ENCODE measurements at regions not wholly inside any gene's neighbourhood (a gene's known extent, or its start where the extent isn't known, plus 50 kb on each side); places are given as distances from the start of the nearest gene placed in this dataset.
"Not testable (repeated sequence)": the region's sequence is repeated elsewhere in the genome, so short reads cannot be mapped to it uniquely, and the experiment has no call there.

DNA sequence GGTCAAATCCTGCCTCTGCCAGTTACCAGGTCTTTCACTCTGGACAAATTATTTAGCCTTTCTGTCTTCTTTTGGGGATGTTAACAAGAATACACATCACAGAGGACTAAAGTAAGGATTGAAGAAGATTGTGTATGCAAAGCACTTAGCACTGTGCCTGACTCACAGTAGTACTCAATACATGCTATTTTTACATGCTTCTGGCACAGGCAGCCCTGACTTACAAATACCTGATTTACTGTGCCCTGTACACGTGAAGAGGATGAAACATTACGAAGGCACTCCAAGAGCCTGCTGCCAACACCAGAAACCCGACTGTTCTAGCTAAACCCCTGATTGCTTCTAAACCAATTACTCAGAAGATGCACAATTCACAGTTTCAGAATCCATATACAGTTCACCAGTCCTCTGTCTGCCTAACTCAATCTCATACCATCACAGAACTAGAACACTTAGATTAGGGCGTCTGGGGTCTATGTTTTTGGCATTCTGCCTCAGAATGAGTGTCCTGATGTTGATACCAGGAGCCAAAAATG is 300.9 kb upstream of the DDI1 start:
- 37 to 58% methylated on average over 4 of the region's 4 CpGs for WGBS, 2 donors
- no peak for DNase-seq

DNA sequence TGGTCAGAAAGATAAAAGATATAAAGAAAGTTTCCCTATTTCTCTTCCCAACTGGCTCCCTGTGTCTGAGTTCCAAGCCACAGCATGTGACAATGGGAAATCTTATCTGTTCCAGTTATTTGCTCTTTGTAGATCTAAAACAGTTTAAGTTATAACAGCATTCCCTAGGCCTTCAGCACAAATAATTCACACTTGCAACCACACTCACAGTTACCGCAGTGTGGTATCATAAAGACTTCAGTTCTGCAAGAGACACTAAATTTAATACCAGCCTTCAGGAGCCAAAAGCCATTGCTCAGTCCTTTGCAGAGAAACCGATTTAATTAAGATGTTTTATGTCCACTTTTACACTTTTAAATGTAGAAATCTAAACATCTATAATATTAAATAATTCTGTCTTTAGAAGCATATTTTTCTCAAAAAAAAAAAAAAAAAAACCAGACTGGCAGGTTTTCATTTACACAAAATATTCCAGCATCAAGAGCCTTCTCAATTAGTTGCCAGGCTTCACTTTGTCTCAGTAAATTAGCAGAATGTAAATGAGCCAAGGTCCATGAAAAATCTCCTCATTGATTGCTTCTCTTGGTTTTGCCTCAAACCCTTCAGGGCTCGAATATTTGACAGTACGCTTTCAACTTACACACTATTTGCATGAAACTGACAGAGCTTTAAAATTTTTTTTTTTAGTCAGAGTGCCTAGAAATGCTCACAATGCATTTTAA is 300.0 kb upstream of the DDI1 start:
- peaks cover 0 to 52% (median 33%) of the 10 kb centered on the region in 9 donors for H3K4me1 ChIP-seq
- WGBS, 2 donors, result 76% methylated on average over 4 of the region's 4 CpGs
- intact Hi-C loops (cut with DNase I), result loop anchor here in 1 of 10 donors (1.0 to 2.0 kb wide), 2 partner anchors 54 to 188 kb away; no protein-coding TSS in a partner anchor
- TF ChIP-seq, protein P1, sequence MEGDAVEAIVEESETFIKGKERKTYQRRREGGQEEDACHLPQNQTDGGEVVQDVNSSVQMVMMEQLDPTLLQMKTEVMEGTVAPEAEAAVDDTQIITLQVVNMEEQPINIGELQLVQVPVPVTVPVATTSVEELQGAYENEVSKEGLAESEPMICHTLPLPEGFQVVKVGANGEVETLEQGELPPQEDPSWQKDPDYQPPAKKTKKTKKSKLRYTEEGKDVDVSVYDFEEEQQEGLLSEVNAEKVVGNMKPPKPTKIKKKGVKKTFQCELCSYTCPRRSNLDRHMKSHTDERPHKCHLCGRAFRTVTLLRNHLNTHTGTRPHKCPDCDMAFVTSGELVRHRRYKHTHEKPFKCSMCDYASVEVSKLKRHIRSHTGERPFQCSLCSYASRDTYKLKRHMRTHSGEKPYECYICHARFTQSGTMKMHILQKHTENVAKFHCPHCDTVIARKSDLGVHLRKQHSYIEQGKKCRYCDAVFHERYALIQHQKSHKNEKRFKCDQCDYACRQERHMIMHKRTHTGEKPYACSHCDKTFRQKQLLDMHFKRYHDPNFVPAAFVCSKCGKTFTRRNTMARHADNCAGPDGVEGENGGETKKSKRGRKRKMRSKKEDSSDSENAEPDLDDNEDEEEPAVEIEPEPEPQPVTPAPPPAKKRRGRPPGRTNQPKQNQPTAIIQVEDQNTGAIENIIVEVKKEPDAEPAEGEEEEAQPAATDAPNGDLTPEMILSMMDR (IDR thresholded peaks at IDR 0.05), result no peak
- H3K36me3 ChIP-seq, result no peaks in the 10 kb centered on the region
- ATAC-seq (no peak), DNase-seq (no peak)
- H3K9me3 ChIP-seq, result no peaks in the 10 kb centered on the region
- H3K27me3 ChIP-seq, result no peaks in the 10 kb centered on the region
- H3K27ac ChIP-seq, result peak overlapping the region in 9 of 10 donors; percentile 65 to 86 (median 72)
- H3K4me3 ChIP-seq, result no peak overlapping the region

More for the DNA sequence above, 300.9 kb upstream of the DDI1 start:
- Histone ChIP-seq H3K4me3 (no peak overlapping the region), H3K4me1 (peaks cover 0 to 52% (median 33%) of the 10 kb centered on the region in 9 donors), H3K27me3 (no peaks in the 10 kb centered on the region), H3K36me3 (no peaks in the 10 kb centered on the region), H3K27ac (peak overlapping the region in 9 of 10 donors; percentile 5 to 86 (median 31)), H3K9me3 (no peaks in the 10 kb centered on the region)
- intact Hi-C loops (cut with DNase I), result loop anchor here in 1 of 10 donors (1.0 to 2.0 kb wide), 2 partner anchors 53 to 189 kb away; no protein-coding TSS in a partner anchor
- TF ChIP-seq, protein P1 (IDR thresholded peaks at IDR 0.05), result no peak
- ATAC-seq, result peak in 5 of 8 donors; percentile 28 to 80 (median 54)

DNA sequence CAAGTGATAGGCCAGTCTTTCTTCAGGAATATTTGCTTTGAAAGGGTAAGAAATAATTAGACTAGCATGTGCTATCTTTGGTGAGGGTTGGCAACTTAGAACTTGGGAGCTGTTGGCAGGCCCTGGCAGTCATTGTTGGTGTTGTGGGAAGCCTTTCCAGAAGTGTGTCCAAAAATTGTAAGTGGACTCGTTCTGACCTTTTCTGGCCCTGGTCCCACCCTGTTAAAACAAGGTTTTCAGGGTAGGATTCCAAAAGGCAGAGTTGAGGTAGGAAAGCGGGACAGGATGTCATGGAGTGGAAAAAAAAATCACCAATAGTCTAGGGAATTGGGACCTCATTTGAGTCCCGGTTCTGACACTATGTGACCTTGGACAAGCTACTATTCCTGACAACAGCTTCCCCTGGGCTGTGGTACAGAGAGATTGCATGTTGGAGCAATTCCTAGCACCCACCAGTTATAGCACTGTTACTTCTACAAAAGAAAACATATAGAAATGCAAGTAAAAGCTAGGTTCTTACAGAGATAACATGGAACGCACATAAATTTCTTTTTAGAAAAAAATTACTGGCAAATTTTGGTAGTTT is 299.3 kb upstream of the DDI1 start:
- Histone ChIP-seq H3K4me3 (no peak overlapping the region), H3K27me3 (no peaks in the 10 kb centered on the region), H3K9me3 (peaks cover 0 to 2% (median 0%) of the 10 kb centered on the region in 11 donors), H3K4me1 (peaks cover 0 to 52% (median 33%) of the 10 kb centered on the region in 9 donors), H3K27ac (peak overlapping the region in 9 of 10 donors; percentile 65 to 86 (median 72)), H3K36me3 (no peaks in the 10 kb centered on the region)
- intact Hi-C loops (cut with DNase I), result loop anchor here in 1 of 10 donors (2.0 kb wide), 1 partner anchor 54 kb away; no protein-coding TSS in a partner anchor
- ATAC-seq, result peak; percentile 86 to 97 (median 92)
- TF ChIP-seq, protein P1 (IDR thresholded peaks at IDR 0.05), result no peak
- WGBS, 2 donors, result 17 to 19% methylated on average over 4 of the region's 4 CpGs
- peak; percentile 35 to 49 for DNase-seq

DNA sequence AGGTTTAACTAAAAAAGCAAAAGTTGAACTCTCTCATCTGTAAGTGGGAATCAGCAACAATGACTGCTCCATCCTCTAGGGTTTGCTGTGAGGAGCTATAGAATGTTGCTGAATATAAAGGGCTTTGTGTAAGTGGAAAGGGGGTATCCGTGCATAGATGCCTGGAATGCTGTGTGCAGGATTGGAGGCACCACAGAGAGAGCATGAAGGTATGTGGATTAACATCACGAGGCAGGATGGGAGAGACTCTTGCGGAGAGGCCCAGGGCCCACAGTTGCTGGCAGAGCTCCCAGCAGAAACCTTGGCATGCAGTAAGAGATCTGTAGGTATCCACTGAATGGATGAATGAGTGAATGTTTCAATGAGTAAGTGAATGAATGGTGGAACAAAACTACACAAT is 298.7 kb upstream of the DDI1 start:
- H3K27me3 ChIP-seq, result no peaks in the 10 kb centered on the region
- H3K36me3 ChIP-seq, result no peaks in the 10 kb centered on the region
- TF ChIP-seq, protein P1 (IDR thresholded peaks at IDR 0.05), result no peak
- DNase-seq, result peak; percentile 18 to 30
- ATAC-seq, result peak in 5 of 8 donors; percentile 37 to 66 (median 40)
- peaks cover 0 to 52% (median 33%) of the 10 kb centered on the region in 9 donors for H3K4me1 ChIP-seq
- peaks cover 0 to 4% (median 0%) of the 10 kb centered on the region in 11 donors for H3K9me3 ChIP-seq
- intact Hi-C loops (cut with DNase I), result loop anchor here in 1 of 10 donors (2.0 kb wide), 1 partner anchor 55 kb away; no protein-coding TSS in a partner anchor
- WGBS, 2 donors, result 41 to 45% methylated on average over 3 of the region's 3 CpGs
- H3K27ac ChIP-seq, result peak overlapping the region in 9 of 10 donors; percentile 65 to 86 (median 72)
- no peak overlapping the region for H3K4me3 ChIP-seq

DNA sequence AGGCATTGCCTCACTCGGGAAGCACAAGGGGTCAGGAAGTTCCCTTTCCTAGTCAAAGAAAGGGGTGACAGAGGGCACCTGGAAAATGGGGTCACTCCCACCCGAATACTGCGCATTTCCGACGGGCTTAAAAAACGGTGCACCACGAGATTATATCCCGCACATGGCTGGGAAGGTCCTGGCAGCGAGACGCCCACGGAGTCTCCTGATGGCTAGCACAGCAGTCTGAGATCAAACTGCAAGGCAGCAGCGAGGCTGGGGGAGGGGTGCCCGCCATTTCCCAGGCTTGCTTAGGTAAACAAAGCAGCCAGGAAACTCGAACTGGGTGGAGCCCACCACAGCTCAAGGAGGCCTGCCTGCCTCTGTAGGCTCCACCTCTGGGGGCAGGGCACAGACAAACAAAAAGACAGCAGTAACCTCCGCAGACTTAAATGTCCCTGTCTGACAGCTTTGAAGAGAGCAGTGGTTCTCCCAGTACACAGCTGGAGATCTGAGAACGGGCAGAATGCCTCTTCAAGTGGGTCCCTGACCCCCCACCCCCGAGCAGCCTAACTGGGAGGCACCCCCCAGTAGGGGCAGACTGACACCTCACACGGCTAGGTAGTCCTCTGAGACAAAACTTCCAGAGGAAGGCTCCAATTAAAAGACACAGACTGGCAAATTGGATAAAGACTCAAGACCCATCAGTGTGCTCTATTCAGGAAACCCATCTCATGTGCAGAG is 297.2 kb upstream of the DDI1 start:
- Histone ChIP-seq H3K27ac (peak overlapping the region in 9 of 10 donors; percentile 37 to 86 (median 56)), H3K4me3 (peak overlapping the region in 5 of 10 donors; percentile 15 to 31 (median 28)), H3K4me1 (peaks cover 0 to 45% (median 33%) of the 10 kb centered on the region in 9 donors)
- peak; percentile 15 to 16 for DNase-seq
- H3K9me3 ChIP-seq; H3K27me3 ChIP-seq; intact Hi-C loops (cut with DNase I); H3K36me3 ChIP-seq; ATAC-seq: not testable (repeated sequence)
- WGBS, 2 donors, result 19 to 67% methylated on average over 17 to 18 of the region's 18 CpGs
